ENCODE measurements at regions not wholly inside any gene's neighbourhood (a gene's known extent, or its start where the extent isn't known, plus 50 kb on each side); places are given as distances from the start of the nearest gene placed in this dataset.

GRCh38 chr9:107223381-107223780, 59.7 kb upstream of the RAD23B start:
- Histone ChIP-seq H3K9me3 (ENCODE audit: insufficient read depth, low read length) (no peaks in the 10 kb centered on the region), H3K27me3 (ENCODE audit: insufficient read depth, insufficient read length) (no peaks in the 10 kb centered on the region), H3K4me1 (ENCODE audit: insufficient read depth, insufficient read length) (no peaks in the 10 kb centered on the region), H3K9ac (ENCODE audit: insufficient read length, low read depth) (no peak overlapping the region), H3K36me3 (ENCODE audit: insufficient read depth, insufficient read length, low read length) (no peaks in the 10 kb centered on the region), H3K4me3 (ENCODE audit: insufficient read length, low read depth) (no peak overlapping the region)
- TF ChIP-seq YY1 (IDR thresholded peaks at IDR 0.05; ENCODE audit: insufficient read depth, insufficient read length) (no peak), SUZ12 (IDR thresholded peaks at IDR 0.05; ENCODE audit: extremely low read depth, insufficient read depth, insufficient read length) (no peak), ZNF274 (IDR thresholded peaks at IDR 0.05; ENCODE audit: low read depth, low read length) (no peak)
- no peak for DNase-seq (ENCODE audit: low read depth, low spot score)

GRCh38 chr9:107224252-107224651, 58.8 kb upstream of the RAD23B start:
- H3K9ac ChIP-seq (ENCODE audit: insufficient read length, low read depth), result no peak overlapping the region
- TF ChIP-seq SUZ12 (IDR thresholded peaks at IDR 0.05; ENCODE audit: extremely low read depth, insufficient read depth, insufficient read length) (no peak), YY1 (IDR thresholded peaks at IDR 0.05; ENCODE audit: insufficient read depth, insufficient read length) (no peak), ZNF274 (IDR thresholded peaks at IDR 0.05; ENCODE audit: low read depth, low read length) (no peak)

GRCh38 chr9:107226421-107226820, 56.7 kb upstream of the RAD23B start:
- Histone ChIP-seq H3K4me1 (ENCODE audit: insufficient read depth, insufficient read length) (no peaks in the 10 kb centered on the region), H3K4me3 (ENCODE audit: insufficient read length, low read depth) (no peak overlapping the region), H3K27me3 (ENCODE audit: insufficient read depth, insufficient read length) (no peaks in the 10 kb centered on the region), H3K9me3 (ENCODE audit: insufficient read depth, low read length) (no peaks in the 10 kb centered on the region), H3K36me3 (ENCODE audit: insufficient read depth, insufficient read length, low read length) (no peaks in the 10 kb centered on the region), H3K9ac (ENCODE audit: insufficient read length, low read depth) (no peak overlapping the region)
- DNase-seq (ENCODE audit: low read depth, low spot score), result no peak
- TF ChIP-seq ZNF274 (IDR thresholded peaks at IDR 0.05; ENCODE audit: low read depth, low read length), result no peak
- TF ChIP-seq YY1 (IDR thresholded peaks at IDR 0.05; ENCODE audit: insufficient read depth, insufficient read length), result no peak
- no peak for TF ChIP-seq SUZ12 (IDR thresholded peaks at IDR 0.05; ENCODE audit: extremely low read depth, insufficient read depth, insufficient read length)

More at GRCh38 chr9:107224252-107224651, 58.8 kb upstream of the RAD23B start:
- Histone ChIP-seq H3K36me3 (ENCODE audit: insufficient read depth, insufficient read length, low read length) (no peaks in the 10 kb centered on the region), H3K9me3 (ENCODE audit: insufficient read depth, low read length) (no peaks in the 10 kb centered on the region), H3K27me3 (ENCODE audit: insufficient read depth, insufficient read length) (no peaks in the 10 kb centered on the region), H3K4me1 (ENCODE audit: insufficient read depth, insufficient read length) (no peaks in the 10 kb centered on the region), H3K4me3 (ENCODE audit: insufficient read length, low read depth) (no peak overlapping the region)
- DNase-seq (ENCODE audit: low read depth, low spot score), result no peak

- no peak overlapping the region for H3K9ac ChIP-seq (ENCODE audit: insufficient read length, low read depth)
- H3K27me3 ChIP-seq (ENCODE audit: insufficient read depth, insufficient read length), result no peaks in the 10 kb centered on the region
- H3K36me3 ChIP-seq (ENCODE audit: insufficient read depth, insufficient read length, low read length), result no peaks in the 10 kb centered on the region
- H3K9me3 ChIP-seq (ENCODE audit: insufficient read depth, low read length), result no peaks in the 10 kb centered on the region
- H3K4me3 ChIP-seq (ENCODE audit: insufficient read length, low read depth), result no peak overlapping the region
- TF ChIP-seq ZNF274 (IDR thresholded peaks at IDR 0.05; ENCODE audit: low read depth, low read length) (no peak), SUZ12 (IDR thresholded peaks at IDR 0.05; ENCODE audit: extremely low read depth, insufficient read depth, insufficient read length) (no peak), YY1 (IDR thresholded peaks at IDR 0.05; ENCODE audit: insufficient read depth, insufficient read length) (no peak)
- H3K4me1 ChIP-seq (ENCODE audit: insufficient read depth, insufficient read length), result no peaks in the 10 kb centered on the region
- no peak for DNase-seq (ENCODE audit: low read depth, low spot score)
Measured at GRCh38 chr9:107227774-107228173, 55.3 kb upstream of the RAD23B start.

GRCh38 chr9:107228496-107229039, 54.5 kb upstream of the RAD23B start:
- no peaks in the 10 kb centered on the region for H3K36me3 ChIP-seq (ENCODE audit: insufficient read depth, insufficient read length, low read length)
- H3K4me3 ChIP-seq (ENCODE audit: insufficient read length, low read depth), result no peak overlapping the region
- TF ChIP-seq ZNF274 (IDR thresholded peaks at IDR 0.05; ENCODE audit: low read depth, low read length), result no peak
- no peak for TF ChIP-seq YY1 (IDR thresholded peaks at IDR 0.05; ENCODE audit: insufficient read depth, insufficient read length)
- no peak for TF ChIP-seq SUZ12 (IDR thresholded peaks at IDR 0.05; ENCODE audit: extremely low read depth, insufficient read depth, insufficient read length)
- H3K27me3 ChIP-seq (ENCODE audit: insufficient read depth, insufficient read length), result no peaks in the 10 kb centered on the region
- H3K4me1 ChIP-seq (ENCODE audit: insufficient read depth, insufficient read length), result no peaks in the 10 kb centered on the region
- no peak for DNase-seq (ENCODE audit: low read depth, low spot score)
- no peak overlapping the region for H3K9ac ChIP-seq (ENCODE audit: insufficient read length, low read depth)
- no peaks in the 10 kb centered on the region for H3K9me3 ChIP-seq (ENCODE audit: insufficient read depth, low read length)

- no peaks in the 10 kb centered on the region for H3K4me1 ChIP-seq (ENCODE audit: insufficient read depth, insufficient read length)
- no peak overlapping the region for H3K9ac ChIP-seq (ENCODE audit: insufficient read length, low read depth)
- H3K27me3 ChIP-seq (ENCODE audit: insufficient read depth, insufficient read length), result no peaks in the 10 kb centered on the region
- no peak for TF ChIP-seq ZNF274 (IDR thresholded peaks at IDR 0.05; ENCODE audit: low read depth, low read length)
- TF ChIP-seq YY1 (IDR thresholded peaks at IDR 0.05; ENCODE audit: insufficient read depth, insufficient read length), result no peak
- TF ChIP-seq SUZ12 (IDR thresholded peaks at IDR 0.05; ENCODE audit: extremely low read depth, insufficient read depth, insufficient read length), result no peak
- H3K36me3 ChIP-seq (ENCODE audit: insufficient read depth, insufficient read length, low read length), result no peaks in the 10 kb centered on the region
- H3K4me3 ChIP-seq (ENCODE audit: insufficient read length, low read depth), result no peak overlapping the region
- H3K9me3 ChIP-seq (ENCODE audit: insufficient read depth, low read length), result no peaks in the 10 kb centered on the region
- DNase-seq (ENCODE audit: low read depth, low spot score), result no peak
Measured at GRCh38 chr9:107229241-107229741, 53.8 kb upstream of the RAD23B start.
